ENCODE measurements at regions not wholly inside any gene's neighbourhood (a gene's known extent, or its start where the extent isn't known, plus 50 kb on each side); places are given as distances from the start of the nearest gene placed in this dataset.

DNA sequence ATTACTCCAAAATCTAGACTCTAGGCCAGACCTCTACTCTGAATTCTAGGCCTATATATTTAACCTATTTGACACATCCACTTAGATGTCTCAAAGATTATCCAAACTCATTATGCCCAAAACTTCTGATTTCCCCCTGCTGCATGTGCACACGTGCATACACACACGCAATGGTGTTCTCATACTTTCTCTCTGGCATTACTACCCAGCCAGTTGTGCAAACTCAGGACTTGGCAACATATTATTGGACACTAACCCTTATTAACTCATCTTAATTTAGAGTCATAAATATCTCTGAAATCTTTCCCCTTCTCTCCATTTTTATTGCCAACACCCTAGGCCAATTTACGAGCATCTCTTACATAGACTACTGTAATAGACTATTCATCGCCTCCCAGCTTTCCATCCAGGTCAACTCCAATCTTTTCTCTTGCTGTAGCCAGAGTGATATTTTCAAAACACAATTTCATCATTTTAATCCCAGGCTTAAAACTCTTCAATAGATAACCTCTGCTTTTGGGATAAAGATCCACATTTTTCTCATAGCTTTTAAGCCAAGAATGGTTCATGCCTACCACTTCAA, 141.2 kb upstream of the VLDLR start:
- TF ChIP-seq CTCF (conservative IDR thresholded peaks at IDR 0.05; ENCODE audit: control insufficient read depth, insufficient read depth, low read depth, low read length): no peak
- no peak for DNase-seq (ENCODE audit: low read depth)

DNA sequence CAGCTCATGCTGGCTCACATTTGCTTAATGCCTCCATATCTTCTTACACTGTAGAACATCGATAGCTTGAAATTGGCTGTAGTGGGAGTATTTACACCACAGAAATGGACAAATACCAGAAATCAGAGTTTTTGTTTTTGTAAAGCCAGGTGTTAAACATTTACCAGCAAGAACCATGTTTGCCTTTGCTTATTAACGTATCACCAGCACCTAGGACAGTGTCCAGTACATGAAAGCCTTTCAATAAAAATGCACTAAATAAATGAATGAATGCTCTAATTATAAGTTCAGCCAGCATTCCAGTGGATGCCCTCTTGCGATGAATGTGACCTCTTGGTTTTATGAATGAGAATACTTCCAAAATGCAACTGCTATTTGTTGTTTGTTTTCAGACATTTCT, 140.4 kb upstream of the VLDLR start:
- DNase-seq (ENCODE audit: low read depth): no peak
- no peak overlapping the region for H3K4me3 ChIP-seq (ENCODE audit: control insufficient read depth, low read depth, low read length)
- TF ChIP-seq CTCF (conservative IDR thresholded peaks at IDR 0.05; ENCODE audit: control insufficient read depth, insufficient read depth, low read depth, low read length): no peak

More for the DNA sequence above, 141.2 kb upstream of the VLDLR start:
- no peak overlapping the region for H3K4me3 ChIP-seq (ENCODE audit: control insufficient read depth, low read depth, low read length)

DNA sequence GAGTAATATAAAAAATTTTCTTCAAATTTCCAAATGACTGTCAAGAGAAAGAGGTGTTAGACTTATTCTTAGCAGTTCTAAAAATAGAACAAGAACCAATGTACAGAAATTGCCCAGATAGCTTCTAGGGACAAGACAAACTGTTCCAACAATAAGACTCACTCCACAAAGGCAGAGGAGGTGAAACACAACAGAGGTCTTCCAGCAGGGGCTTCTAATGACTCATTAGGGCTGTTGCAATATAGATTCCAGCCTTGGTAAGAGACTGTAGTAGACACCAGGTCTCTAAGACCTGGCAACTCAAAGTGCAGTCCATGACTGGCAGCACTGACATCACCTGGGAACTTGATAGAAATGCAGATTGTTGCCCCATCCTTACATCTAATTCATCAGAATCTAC, 134.6 kb upstream of the VLDLR start:
- no peak for TF ChIP-seq CTCF (conservative IDR thresholded peaks at IDR 0.05; ENCODE audit: control insufficient read depth, insufficient read depth, low read depth, low read length)
- no peak overlapping the region for H3K4me3 ChIP-seq (ENCODE audit: control insufficient read depth, low read depth, low read length)
- peak; percentile 13 for DNase-seq (ENCODE audit: low read depth)

- TF ChIP-seq CTCF (conservative IDR thresholded peaks at IDR 0.05; ENCODE audit: control insufficient read depth, insufficient read depth, low read depth, low read length): no peak
- DNase-seq (ENCODE audit: low read depth): peak; percentile 84
These were observed 131.7 kb upstream of the VLDLR start for GRCh38 chr9:2489838-2490314.

DNA sequence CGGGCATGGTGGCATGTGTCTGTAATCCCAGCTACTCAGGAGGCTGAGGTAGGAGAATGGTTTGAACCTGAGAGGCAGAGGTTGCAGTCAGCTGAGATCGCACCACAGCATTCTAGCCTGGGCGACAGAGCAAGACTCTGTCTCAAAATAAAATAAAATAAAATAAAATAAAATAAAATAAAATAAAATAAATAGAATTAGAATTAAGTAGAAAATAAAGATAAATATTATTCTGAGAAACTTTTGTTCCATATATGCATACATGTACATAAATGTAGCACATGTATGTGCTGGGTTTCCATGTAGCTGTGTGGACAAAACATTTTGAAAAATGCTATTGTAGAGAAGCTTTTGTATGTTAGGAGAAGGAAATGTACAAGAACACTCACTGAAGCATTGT, 129.4 kb upstream of the VLDLR start:
- H3K4me3 ChIP-seq (ENCODE audit: control insufficient read depth, low read depth, low read length): no peak overlapping the region
- no peak for DNase-seq (ENCODE audit: low read depth)
- TF ChIP-seq CTCF (conservative IDR thresholded peaks at IDR 0.05; ENCODE audit: control insufficient read depth, insufficient read depth, low read depth, low read length): no peak

More at GRCh38 chr9:2489838-2490314, 131.7 kb upstream of the VLDLR start:
- no peak overlapping the region for H3K4me3 ChIP-seq (ENCODE audit: control insufficient read depth, low read depth, low read length)

DNA sequence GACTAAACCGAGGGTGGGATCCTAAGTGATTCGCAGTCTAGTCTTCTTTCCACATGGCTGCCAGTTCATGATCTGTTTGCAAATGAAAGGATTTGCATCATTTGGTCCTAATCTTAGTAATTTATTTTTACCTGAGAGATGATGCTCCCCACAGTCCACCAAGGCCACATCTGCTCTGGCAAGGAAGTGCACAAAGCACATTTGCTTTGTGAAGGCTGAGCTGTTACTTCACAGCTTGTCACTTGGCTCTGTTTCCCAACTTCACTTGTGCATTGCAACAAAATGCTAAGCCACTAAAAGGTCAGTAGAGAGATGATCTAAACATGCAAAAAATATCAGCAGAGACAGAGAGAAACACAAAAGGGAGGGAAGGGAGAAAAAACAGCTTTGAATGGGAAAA, 128.5 kb upstream of the VLDLR start:
- DNase-seq (ENCODE audit: low read depth): peak; percentile 67
- no peak for TF ChIP-seq CTCF (conservative IDR thresholded peaks at IDR 0.05; ENCODE audit: control insufficient read depth, insufficient read depth, low read depth, low read length)
- H3K4me3 ChIP-seq (ENCODE audit: control insufficient read depth, low read depth, low read length): no peak overlapping the region

DNA sequence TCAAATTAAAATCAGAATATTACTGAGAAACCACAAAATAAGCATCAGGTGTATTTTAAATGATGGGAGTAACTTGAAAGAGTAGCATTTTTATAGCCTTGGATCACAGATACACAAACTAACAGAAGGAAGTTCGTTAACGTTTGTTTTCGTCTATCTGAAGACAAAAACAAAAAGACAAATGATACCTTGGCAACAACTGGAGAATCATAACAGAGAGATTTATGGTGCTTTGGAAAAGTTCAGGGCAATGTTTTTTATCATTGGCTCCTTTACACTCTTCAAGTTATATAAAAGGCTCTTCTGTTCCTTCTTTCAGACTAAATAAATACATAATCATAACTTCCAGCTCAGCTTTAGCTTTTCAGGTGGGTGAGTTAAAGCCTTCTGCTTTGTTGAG, 128.1 kb upstream of the VLDLR start:
- TF ChIP-seq CTCF (conservative IDR thresholded peaks at IDR 0.05; ENCODE audit: control insufficient read depth, insufficient read depth, low read depth, low read length): no peak
- no peak overlapping the region for H3K4me3 ChIP-seq (ENCODE audit: control insufficient read depth, low read depth, low read length)
- no peak for DNase-seq (ENCODE audit: low read depth)
